Left ventricle myocardium inferior (tissue), 1 donor: ENCODE measurements at regions not wholly inside any gene's neighbourhood (a gene's known extent, or its start where the extent isn't known, plus 50 kb on each side); places are given as distances from the start of the nearest gene placed in this dataset.

Experiments used
- DNase-seq: peaks from one replicate; pipeline ENCODE4 v3.0.0-alpha.2; 2020
- H3K27ac ChIP-seq: fragments of 200-600 bp; replicated peaks from 2 replicates; pipeline ENCODE4 v1.8.0; 2021
- H3K27me3 ChIP-seq: fragments of 200-600 bp; 2 replicates; pipeline ENCODE4 v1.8.0; 2021; ENCODE audit warnings: low read depth
- H3K36me3 ChIP-seq: fragments of 200-600 bp; 2 replicates; pipeline ENCODE4 v1.8.0; 2021
- H3K4me1 ChIP-seq: fragments of 200-600 bp; 2 replicates; pipeline ENCODE4 v1.8.0; 2021
- H3K4me3 ChIP-seq: fragments of 200-600 bp; 2 replicates; pipeline ENCODE4 v1.8.0; 2021; ENCODE audit warnings: mild to moderate bottlenecking, moderate library complexity
- H3K9me3 ChIP-seq: fragments of 200-600 bp; replicated peaks from 2 replicates; pipeline ENCODE4 v1.8.0; 2021
- intact Hi-C: fragments of 100-400 bp; cut with micrococcal nuclease; formaldehyde crosslinking; loops from one replicate; pipeline ENCODE4 v1.11.0; 2022
- TF ChIP-seq, protein P1 (sequence below): fragments of 200-600 bp; IDR thresholded peaks from 2 replicates; pipeline ENCODE4 v1.8.0; 2021; ENCODE audit warnings: antibody characterized with exemption, mild to moderate bottlenecking, borderline replicate concordance
- donor health status: DM: no; HTN: yes; CAD: no; lungs with severe emphysema.

DNA sequence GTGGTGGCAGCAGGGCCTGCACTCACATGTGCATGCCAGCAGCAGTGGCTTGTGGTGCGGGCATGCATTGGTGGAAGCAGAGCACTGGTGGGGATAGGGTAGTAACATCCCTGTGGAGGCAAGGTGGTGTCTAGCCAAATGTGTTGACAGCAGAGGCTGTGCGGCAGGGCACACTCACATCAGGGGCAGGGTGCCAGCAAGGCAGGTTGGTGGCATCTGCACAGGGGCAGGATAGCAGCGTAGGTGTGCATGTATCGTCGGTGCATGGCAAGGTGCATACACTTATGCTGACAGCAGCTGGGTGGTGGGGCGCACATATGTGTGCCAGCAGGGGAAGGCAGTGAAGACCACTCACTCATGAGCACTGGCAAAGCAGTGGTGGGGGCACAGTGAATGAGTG, 211.5 kb upstream of the CSNK1A1L start:
- H3K4me1 ChIP-seq = no peaks in the 10 kb centered on the region
- no peak overlapping the region for H3K4me3 ChIP-seq
- H3K9me3 ChIP-seq = peaks cover 33% of the 10 kb centered on the region
- no peaks in the 10 kb centered on the region for H3K36me3 ChIP-seq
- intact Hi-C loops = no loop called here
- no peaks in the 10 kb centered on the region for H3K27me3 ChIP-seq
- no peak for DNase-seq
- TF ChIP-seq, protein P1, sequence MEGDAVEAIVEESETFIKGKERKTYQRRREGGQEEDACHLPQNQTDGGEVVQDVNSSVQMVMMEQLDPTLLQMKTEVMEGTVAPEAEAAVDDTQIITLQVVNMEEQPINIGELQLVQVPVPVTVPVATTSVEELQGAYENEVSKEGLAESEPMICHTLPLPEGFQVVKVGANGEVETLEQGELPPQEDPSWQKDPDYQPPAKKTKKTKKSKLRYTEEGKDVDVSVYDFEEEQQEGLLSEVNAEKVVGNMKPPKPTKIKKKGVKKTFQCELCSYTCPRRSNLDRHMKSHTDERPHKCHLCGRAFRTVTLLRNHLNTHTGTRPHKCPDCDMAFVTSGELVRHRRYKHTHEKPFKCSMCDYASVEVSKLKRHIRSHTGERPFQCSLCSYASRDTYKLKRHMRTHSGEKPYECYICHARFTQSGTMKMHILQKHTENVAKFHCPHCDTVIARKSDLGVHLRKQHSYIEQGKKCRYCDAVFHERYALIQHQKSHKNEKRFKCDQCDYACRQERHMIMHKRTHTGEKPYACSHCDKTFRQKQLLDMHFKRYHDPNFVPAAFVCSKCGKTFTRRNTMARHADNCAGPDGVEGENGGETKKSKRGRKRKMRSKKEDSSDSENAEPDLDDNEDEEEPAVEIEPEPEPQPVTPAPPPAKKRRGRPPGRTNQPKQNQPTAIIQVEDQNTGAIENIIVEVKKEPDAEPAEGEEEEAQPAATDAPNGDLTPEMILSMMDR = no peak
- no peak overlapping the region for H3K27ac ChIP-seq

DNA sequence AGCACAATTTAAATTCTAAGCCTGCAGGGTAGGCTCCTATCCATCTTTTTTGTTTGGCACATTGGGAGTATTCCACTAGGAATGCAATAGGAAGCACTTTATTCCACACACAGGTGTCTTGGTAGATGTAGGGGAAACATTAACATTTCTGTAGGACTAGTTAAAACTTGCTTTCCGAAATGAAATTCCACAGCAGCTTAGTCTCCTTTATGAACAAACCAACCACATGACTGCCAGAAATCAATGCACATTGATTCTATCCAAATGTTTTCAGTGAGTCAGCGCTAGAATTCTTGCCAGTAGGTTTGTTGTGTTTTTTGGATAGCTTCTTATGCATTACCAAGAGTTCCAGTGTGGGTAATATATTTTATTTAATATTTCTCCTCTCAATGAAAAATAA, 207.9 kb upstream of the CSNK1A1L start:
- H3K9me3 ChIP-seq = peaks cover 10% of the 10 kb centered on the region
- H3K4me3 ChIP-seq = no peak overlapping the region
- H3K27me3 ChIP-seq = no peaks in the 10 kb centered on the region
- H3K4me1 ChIP-seq = no peaks in the 10 kb centered on the region
- DNase-seq = no peak
- TF ChIP-seq, protein P1 = no peak
- H3K36me3 ChIP-seq = no peaks in the 10 kb centered on the region
- no peak overlapping the region for H3K27ac ChIP-seq
- intact Hi-C loops = no loop called here

DNA sequence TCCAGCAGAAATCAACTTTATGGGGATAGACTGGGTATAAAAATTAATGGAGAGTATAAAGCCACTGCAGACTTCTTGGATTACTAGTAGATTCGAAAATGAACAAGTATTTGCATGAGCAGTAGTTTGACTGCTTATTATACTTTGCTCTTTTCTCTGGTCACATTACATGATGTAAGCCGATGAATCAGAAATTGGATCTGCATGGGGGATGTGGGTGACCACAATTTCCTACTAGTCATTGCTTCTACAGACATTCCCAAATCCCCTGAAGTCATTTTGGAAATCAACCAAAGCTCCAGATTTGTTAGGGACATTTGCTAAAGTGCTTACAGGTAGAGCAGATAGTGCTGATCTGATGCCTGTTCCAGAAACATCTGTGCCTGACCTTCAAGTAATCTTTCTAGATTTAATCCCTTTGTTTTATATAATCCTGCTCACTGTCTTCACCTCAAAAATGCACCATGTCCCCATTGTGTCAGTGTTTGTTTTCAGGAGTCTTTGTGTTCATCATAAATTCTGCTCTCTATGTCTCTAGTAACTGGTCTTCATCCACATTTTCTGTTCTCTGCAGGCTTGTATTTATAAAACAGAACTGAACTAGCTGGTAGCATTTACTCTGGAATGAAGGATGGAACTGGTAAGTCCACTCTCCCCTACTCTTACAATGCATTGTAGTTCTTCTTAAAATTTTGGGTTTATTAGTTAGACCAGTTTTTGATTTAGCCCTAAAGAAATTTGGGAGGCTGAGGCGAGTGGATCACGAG, 201.5 kb upstream of the CSNK1A1L start:
- H3K36me3 ChIP-seq = no peaks in the 10 kb centered on the region
- H3K4me1 ChIP-seq = no peaks in the 10 kb centered on the region
- DNase-seq = no peak
- TF ChIP-seq, protein P1 = no peak
- no peak overlapping the region for H3K27ac ChIP-seq
- H3K9me3 ChIP-seq = no peaks in the 10 kb centered on the region
- no peak overlapping the region for H3K4me3 ChIP-seq
- intact Hi-C loops = no loop called here
- H3K27me3 ChIP-seq = no peaks in the 10 kb centered on the region

DNA sequence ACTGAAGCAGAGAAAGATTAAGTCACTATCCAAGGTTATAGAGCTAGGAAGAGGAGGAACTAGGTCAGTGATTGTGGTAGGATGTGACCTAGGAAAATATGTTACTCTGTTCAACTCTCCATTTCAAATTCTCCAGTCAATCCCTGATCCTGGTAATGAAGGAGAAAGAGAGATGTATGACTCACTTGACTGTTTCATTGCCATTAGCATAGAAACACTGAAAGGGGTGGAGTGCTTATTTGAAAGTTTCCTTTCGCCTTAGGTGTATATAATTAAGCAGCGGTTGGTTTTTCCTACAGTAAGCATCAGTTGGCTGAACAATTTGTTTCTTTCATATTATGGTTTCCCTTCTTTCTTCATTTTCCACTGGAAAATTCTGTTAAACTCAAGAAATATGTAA, 198.1 kb upstream of the CSNK1A1L start:
- intact Hi-C loops = no loop called here
- no peak for DNase-seq
- H3K27ac ChIP-seq = no peak overlapping the region

DNA sequence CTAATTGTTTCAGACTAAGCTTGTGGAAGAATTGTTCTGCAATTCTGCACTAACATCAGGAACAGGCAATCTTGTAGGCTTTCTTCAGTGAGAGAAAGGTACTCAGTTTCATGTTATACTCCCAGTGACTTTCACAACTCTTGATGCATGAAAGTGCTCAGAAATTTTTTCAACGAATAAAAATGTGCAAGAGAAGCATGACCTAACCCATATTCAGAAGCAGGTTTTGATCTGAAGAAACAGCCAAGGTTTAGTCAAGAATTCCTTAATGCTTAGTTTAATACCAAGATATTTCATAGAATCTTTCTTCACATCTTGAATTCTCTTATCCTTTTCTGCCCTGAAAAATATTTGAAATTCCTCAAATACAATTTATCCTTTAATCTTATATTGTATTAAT, 197.2 kb upstream of the CSNK1A1L start:
- Histone ChIP-seq H3K4me1 (no peaks in the 10 kb centered on the region), H3K27me3 (no peaks in the 10 kb centered on the region), H3K27ac (no peak overlapping the region), H3K36me3 (no peaks in the 10 kb centered on the region), H3K9me3 (no peaks in the 10 kb centered on the region), H3K4me3 (no peak overlapping the region)
- no peak for DNase-seq
- intact Hi-C loops = no loop called here
- TF ChIP-seq, protein P1 = no peak

More for the DNA sequence above, 198.1 kb upstream of the CSNK1A1L start:
- H3K4me3 ChIP-seq = no peak overlapping the region
- no peaks in the 10 kb centered on the region for H3K9me3 ChIP-seq
- H3K4me1 ChIP-seq = no peaks in the 10 kb centered on the region
- TF ChIP-seq, protein P1 = no peak
- H3K27me3 ChIP-seq = no peaks in the 10 kb centered on the region
- H3K36me3 ChIP-seq = no peaks in the 10 kb centered on the region
